IMR-90 (cell line): ENCODE measurements at regions not wholly inside any gene's neighbourhood (a gene's known extent, or its start where the extent isn't known, plus 50 kb on each side); places are given as distances from the start of the nearest gene placed in this dataset.

Source experiments
- ATAC-seq: fragments of 200-7000 bp; cut with Tn5 transposase; 2 replicates; pipeline ENCODE4 v1.9.1; 2020; ENCODE audit warnings: low read depth, mild to moderate bottlenecking, moderate library complexity
- BruUV-seq: library from RNA; stranded (reverse); fragments of 400-500 nt; replicated peaks from 2 replicates; lab custom pipeline; 2021; lab: Mats Ljungman, UMichigan
- CTCF ChIA-PET: fragments of 300-600 bp; formaldehyde crosslinking; extraction: SDS; loops from one replicate; lab custom pipeline; 2021; ENCODE audit warnings: antibody characterized with exemption; lab: Yijun Ruan, JAX
- POLR2A ChIA-PET: fragments of 300-600 bp; sonication (Branson Sonifier 250); formaldehyde crosslinking; loops from one replicate; lab custom pipeline; 2022; ENCODE audit warnings: antibody characterized with exemption; ENCODE audit not compliant: unreplicated experiment; lab: Charles Lee
- DNase-seq: peaks from one replicate; pipeline ENCODE4 v3.0.0; 2013
- H2AFZ ChIP-seq: replicated peaks from 2 replicates; pipeline ENCODE3; 2013; ENCODE audit warnings: low read length, mild to moderate bottlenecking; ENCODE audit not compliant: poor library complexity
- H2AK5ac ChIP-seq: 2 replicates; pipeline ENCODE4 v1.6.1; 2013; ENCODE audit warnings: low read depth, low read length, inconsistent platforms
- H2AK9ac ChIP-seq: replicated peaks from 2 replicates; pipeline ENCODE3; 2013; ENCODE audit warnings: mild to moderate bottlenecking, low read depth, low read length, moderate library complexity; ENCODE audit not compliant: poor library complexity
- H2BK120ac ChIP-seq: 2 replicates; pipeline ENCODE4 v1.6.1; 2013; ENCODE audit warnings: low read depth, low read length, inconsistent platforms
- H2BK15ac ChIP-seq: 3 replicates; pipeline ENCODE4 v1.6.1; 2013; ENCODE audit warnings: low read depth, low read length, inconsistent platforms
- H2BK20ac ChIP-seq: 2 replicates; pipeline ENCODE4 v1.6.1; 2013; ENCODE audit warnings: low read depth, mild to moderate bottlenecking, inconsistent platforms, low read length, moderate library complexity
- H2BK5ac ChIP-seq: 2 replicates; pipeline ENCODE4 v1.6.1; 2013; ENCODE audit warnings: mild to moderate bottlenecking, low read depth, low read length, inconsistent platforms; ENCODE audit not compliant: poor library complexity, severe bottlenecking
- H3K14ac ChIP-seq: replicated peaks from 2 replicates; pipeline ENCODE4 v1.6.1; 2013; ENCODE audit warnings: low read depth, low read length, inconsistent platforms
- H3K18ac ChIP-seq: 2 replicates; pipeline ENCODE4 v1.6.1; 2013; ENCODE audit warnings: low read depth, low read length, control low read depth
- H3K23ac ChIP-seq: 2 replicates; pipeline ENCODE4 v1.6.1; 2013; ENCODE audit warnings: low read depth, low read length, inconsistent platforms
- H3K27ac ChIP-seq: 2 replicates; pipeline ENCODE4 v1.5.1; 2013; ENCODE audit warnings: mild to moderate bottlenecking, control low read depth, low read length; ENCODE audit not compliant: insufficient read depth
- H3K27me3 ChIP-seq: 2 replicates; pipeline ENCODE4 v1.6.1; 2013; ENCODE audit warnings: low read length; ENCODE audit not compliant: control insufficient read depth, insufficient read depth
- H3K36me3 ChIP-seq: 2 replicates; pipeline ENCODE4 v1.6.1; 2013; ENCODE audit warnings: low read length, mixed read lengths; ENCODE audit not compliant: control insufficient read depth, insufficient read depth
- H3K4ac ChIP-seq: 2 replicates; pipeline ENCODE4 v1.6.1; 2013; ENCODE audit warnings: low read depth, low read length, inconsistent platforms
- H3K4me1 ChIP-seq: 2 replicates; pipeline ENCODE4 v1.6.1; 2013; ENCODE audit warnings: low read length, mixed read lengths; ENCODE audit not compliant: control insufficient read depth, insufficient read depth
- H3K4me2 ChIP-seq: 2 replicates; pipeline ENCODE4 v1.6.1; 2013; ENCODE audit warnings: low read depth, mild to moderate bottlenecking, control low read depth, low read length, moderate library complexity
- H3K4me3 ChIP-seq: 2 replicates; pipeline ENCODE4 v1.5.1; 2013; ENCODE audit warnings: low read depth, mild to moderate bottlenecking, control low read depth, low read length, moderate library complexity; ENCODE audit not compliant: insufficient read depth
- H3K56ac ChIP-seq: 2 replicates; pipeline ENCODE4 v1.6.1; 2013; ENCODE audit warnings: low read length, inconsistent platforms; ENCODE audit not compliant: insufficient read depth; ENCODE audit errors: extremely low read depth
- H3K79me1 ChIP-seq, 2 experiments: 2 replicates each; pipeline ENCODE4 v1.6.1; 2013; ENCODE audit warnings: low read length in 2 of 2, inconsistent platforms in 1 of 2, low read depth in 1 of 2
- H3K9ac ChIP-seq: 2 replicates; pipeline ENCODE4 v1.6.1; 2013; ENCODE audit warnings: low read depth, low read length, control low read depth
- H3K9me1 ChIP-seq: 2 replicates; pipeline ENCODE4 v1.6.1; 2013; ENCODE audit warnings: low read length, inconsistent platforms; ENCODE audit not compliant: insufficient read depth
- H3K9me3 ChIP-seq: 2 replicates; pipeline ENCODE4 v1.6.1; 2013; ENCODE audit warnings: low read length; ENCODE audit not compliant: control insufficient read depth, insufficient read depth
- H4K20me1 ChIP-seq: 2 replicates; pipeline ENCODE4 v1.6.1; 2013; ENCODE audit warnings: low read length, inconsistent platforms; ENCODE audit not compliant: insufficient read depth
- H4K5ac ChIP-seq: 2 replicates; pipeline ENCODE4 v1.6.1; 2013; ENCODE audit warnings: mild to moderate bottlenecking, low read depth, low read length, control low read depth
- H4K8ac ChIP-seq, 2 experiments: 2 replicates each; pipeline ENCODE4 v1.6.1; 2013; ENCODE audit warnings: low read depth in 2 of 2, low read length in 2 of 2, control low read depth in 1 of 2, inconsistent platforms in 1 of 2
- H4K91ac ChIP-seq: 2 replicates; pipeline ENCODE4 v1.6.1; 2013; ENCODE audit warnings: low read depth, low read length, inconsistent platforms; ENCODE audit not compliant: insufficient read depth
- BHLHE40 ChIP-seq: fragments of 150-350 bp; IDR thresholded peaks from 2 replicates; pipeline ENCODE4 v1.6.1; 2016; ENCODE audit warnings: mild to moderate bottlenecking, low read depth, low read length
- CEBPB ChIP-seq: IDR thresholded peaks from 2 replicates; pipeline ENCODE4 v1.6.1; 2012; ENCODE audit warnings: low read depth, low read length, improper control_type of control experiment
- CHD1 ChIP-seq: IDR thresholded peaks from 2 replicates; pipeline ENCODE4 v1.6.1; 2012; ENCODE audit warnings: low read depth, low read length, improper control_type of control experiment
- MAFK ChIP-seq: IDR thresholded peaks from 2 replicates; pipeline ENCODE4 v1.6.1; 2012; ENCODE audit warnings: low read depth, low read length, improper control_type of control experiment
- MAZ ChIP-seq: IDR thresholded peaks from 2 replicates; pipeline ENCODE4 v1.6.1; 2012; ENCODE audit warnings: low read depth, mild to moderate bottlenecking, low read length, improper control_type of control experiment, moderate library complexity, borderline replicate concordance
- POLR2A ChIP-seq: IDR thresholded peaks from 2 replicates; pipeline ENCODE4 v1.6.1; 2012; ENCODE audit warnings: mild to moderate bottlenecking, low read depth, low read length
- RAD21 ChIP-seq: IDR thresholded peaks from 2 replicates; pipeline ENCODE4 v1.6.1; 2012; ENCODE audit warnings: low read length, improper control_type of control experiment
- RCOR1 ChIP-seq: IDR thresholded peaks from 2 replicates; pipeline ENCODE4 v1.6.1; 2012; ENCODE audit warnings: mild to moderate bottlenecking, low read length, improper control_type of control experiment; ENCODE audit not compliant: insufficient replicate concordance
- WGBS, 2 experiments: methylation state at CpG; one replicate each; pipeline versions ENCODE4 v1.1.5 to v1.1.7; 2013; ENCODE audit warnings: missing lambda C conversion rate in 2 of 2; ENCODE audit not compliant: insufficient read length in 1 of 2; ENCODE audit errors: extremely low coverage in 2 of 2; 5-methylcytosine and 5-hydroxymethylcytosine counted together
- dilution Hi-C: fragments of 300-500 bp; cut with HindIII; formaldehyde crosslinking; loops from one replicate; pipeline ENCODE4 v1.14.3; 2018; ENCODE audit warnings: low sequenced_read_pairs; ENCODE audit not compliant: unreplicated experiment
- in situ Hi-C: fragments of 300-500 bp; cut with MboI; formaldehyde crosslinking; loops from 3 replicates; pipeline ENCODE4 v1.14.3; 2019; ENCODE audit warnings: low sequenced_read_pairs, inconsistent platforms, mixed read lengths
- intact Hi-C: fragments of 100-400 bp; cut with micrococcal nuclease; formaldehyde crosslinking; loops from 2 replicates; pipeline ENCODE4 v1.10.0; 2022
- TF ChIP-seq, protein P1 (sequence below): fragments of 150-350 bp; IDR thresholded peaks from 2 replicates; pipeline ENCODE4 v1.6.1; 2017; ENCODE audit warnings: mild to moderate bottlenecking, antibody characterized with exemption, low read length, low read depth

DNA sequence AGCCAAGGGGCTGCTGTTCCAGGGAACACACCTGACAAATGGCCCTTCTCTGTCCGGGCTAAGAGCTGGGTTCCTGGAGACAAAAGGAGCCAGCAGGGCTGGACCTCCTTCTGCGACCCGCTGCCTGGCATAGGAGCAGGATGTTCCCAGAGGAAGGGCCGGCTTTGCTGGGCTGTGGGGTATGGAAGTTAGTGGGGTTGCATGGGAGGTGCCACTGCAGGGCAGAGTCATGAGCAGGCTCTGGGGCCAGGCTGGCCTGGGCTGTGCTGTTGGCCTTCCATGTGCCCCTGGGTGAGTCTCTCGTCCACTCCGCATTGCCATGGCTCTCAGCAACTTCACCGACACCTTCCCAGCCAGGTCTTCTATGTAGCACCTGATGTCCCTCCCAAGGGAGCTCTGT, 507.6 kb downstream of the PTPRU start:
- no peaks in the 10 kb centered on the region for H3K9me3 ChIP-seq
- no peak overlapping the region for H3K23ac ChIP-seq
- H4K91ac ChIP-seq = no peak overlapping the region
- H3K18ac ChIP-seq = no peak overlapping the region
- no peak overlapping the region for H4K5ac ChIP-seq
- H2BK15ac ChIP-seq = no peak overlapping the region
- H2BK5ac ChIP-seq = no peak overlapping the region
- no peak overlapping the region for H2AK9ac ChIP-seq
- no peak overlapping the region for H3K4me3 ChIP-seq
- no peak for ATAC-seq
- POLR2A ChIA-PET = no interaction called here
- no peak overlapping the region for H2BK120ac ChIP-seq
- no peaks in the 10 kb centered on the region for H4K20me1 ChIP-seq
- H3K79me1 ChIP-seq = no peaks in the 10 kb centered on the region
- H2AFZ ChIP-seq = no peak overlapping the region
- dilution Hi-C loops = no loop called here
- no peaks in the 10 kb centered on the region for H3K9me1 ChIP-seq
- intact Hi-C loops = no loop called here
- no peak overlapping the region for H3K14ac ChIP-seq
- H3K56ac ChIP-seq = no peak overlapping the region
- H3K27me3 ChIP-seq = peaks cover 8% of the 10 kb centered on the region
- no peaks in the 10 kb centered on the region for H3K36me3 ChIP-seq
- TF ChIP-seq MAFK (no peak), MAZ (no peak), CEBPB (no peak), CHD1 (no peak), RCOR1 (no peak), RAD21 (no peak), POLR2A (no peak), BHLHE40 (no peak)
- TF ChIP-seq, protein P1, sequence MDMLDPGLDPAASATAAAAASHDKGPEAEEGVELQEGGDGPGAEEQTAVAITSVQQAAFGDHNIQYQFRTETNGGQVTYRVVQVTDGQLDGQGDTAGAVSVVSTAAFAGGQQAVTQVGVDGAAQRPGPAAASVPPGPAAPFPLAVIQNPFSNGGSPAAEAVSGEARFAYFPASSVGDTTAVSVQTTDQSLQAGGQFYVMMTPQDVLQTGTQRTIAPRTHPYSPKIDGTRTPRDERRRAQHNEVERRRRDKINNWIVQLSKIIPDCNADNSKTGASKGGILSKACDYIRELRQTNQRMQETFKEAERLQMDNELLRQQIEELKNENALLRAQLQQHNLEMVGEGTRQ = no peak
- no TSS peak for BruUV-seq
- H2BK20ac ChIP-seq = no peak overlapping the region
- CTCF ChIA-PET = no interaction called here
- no peak overlapping the region for H2AK5ac ChIP-seq
- no peak overlapping the region for H4K8ac ChIP-seq
- in situ Hi-C loops = no loop called here
- WGBS, 2 experiments = 70% methylated on average over 2 of the region's 7 CpGs; no CpG with 5 or more reads in 1 of the 2 experiments
- no peak overlapping the region for H3K9ac ChIP-seq
- DNase-seq = no peak
- no peaks in the 10 kb centered on the region for H3K4me1 ChIP-seq
- H3K4me2 ChIP-seq = no peak overlapping the region
- H3K4ac ChIP-seq = no peak overlapping the region
- H3K27ac ChIP-seq = no peak overlapping the region
